H1 (cell line): ENCODE measurements at regions not wholly inside any gene's neighbourhood (a gene's known extent, or its start where the extent isn't known, plus 50 kb on each side); places are given as distances from the start of the nearest gene placed in this dataset.

Experiments
- CHD7 ChIP-seq: fragments of 300-600 bp; sonication (generic); IDR thresholded peaks from 2 replicates; pipeline ENCODE4 v1.7.1; 2012; ENCODE audit warnings: low read length, moderate library complexity, mild to moderate bottlenecking, inconsistent platforms; ENCODE audit not compliant: insufficient replicate concordance
- CREB1 ChIP-seq: IDR thresholded peaks from 2 replicates; pipeline ENCODE4 v1.6.1; 2012; ENCODE audit warnings: inconsistent platforms
- GTF2F1 ChIP-seq: IDR thresholded peaks from 2 replicates; pipeline ENCODE4 v1.6.1; 2012; ENCODE audit warnings: low read depth, low read length, improper control_type of control experiment, borderline replicate concordance

- no peak for TF ChIP-seq GTF2F1
- TF ChIP-seq CHD7 = no peak
- TF ChIP-seq CREB1 = no peak
- TF ChIP-seq, all 59 proteins: peak for 0
Measured at GRCh38 chr2:160783474-160783873, 289.9 kb upstream of the RBMS1 start (continued).
